Lung (tissue), 11 donors: ENCODE measurements at regions not wholly inside any gene's neighbourhood (a gene's known extent, or its start where the extent isn't known, plus 50 kb on each side); places are given as distances from the start of the nearest gene placed in this dataset.
"Not testable (repeated sequence)": the region's sequence is repeated elsewhere in the genome, so short reads cannot be mapped to it uniquely, and the experiment has no call there.

Experiments used
- ATAC-seq: fragments of 200-7000 bp; cut with Tn5 transposase; one replicate; pipeline ENCODE4 v1.9.1; 2020; ENCODE audit warnings: moderate number of reproducible peaks; ENCODE audit not compliant: insufficient read depth, low FRiP score
- DNase-seq, 3 donors: peaks; one replicate each; pipeline ENCODE4 v3.0.0-alpha.2; 2013 to 2017
- H3K27ac ChIP-seq, 2 donors: one replicate each; pipeline ENCODE4 v1.5.1; 2013; ENCODE audit warnings: mild to moderate bottlenecking in 2 of 2, moderate library complexity in 2 of 2, control low read depth in 1 of 2, inconsistent platforms in 1 of 2, low read depth in 1 of 2, low read length in 1 of 2
- H3K27me3 ChIP-seq, 3 donors: one replicate each; pipeline ENCODE4 v1.5.1; 2013; ENCODE audit warnings: low read length in 2 of 3; ENCODE audit not compliant: control insufficient read depth in 3 of 3, insufficient read depth in 3 of 3
- H3K36me3 ChIP-seq, 4 donors: one replicate each; pipeline ENCODE4 v1.5.1; 2013; ENCODE audit warnings: low read length in 4 of 4, mild to moderate bottlenecking in 1 of 4, moderate library complexity in 1 of 4; ENCODE audit not compliant: control insufficient read depth in 4 of 4, insufficient read depth in 4 of 4
- H3K4me1 ChIP-seq, 5 donors: one replicate each; pipeline ENCODE4 v1.5.1; 2013; ENCODE audit warnings: low read length in 5 of 5, mild to moderate bottlenecking in 2 of 5, moderate library complexity in 1 of 5; ENCODE audit not compliant: control insufficient read depth in 5 of 5, insufficient read depth in 5 of 5
- H3K4me3 ChIP-seq: one replicate; pipeline ENCODE4 v1.5.1; 2013; ENCODE audit warnings: mild to moderate bottlenecking, control low read depth, moderate library complexity
- H3K9ac ChIP-seq, 2 donors: one replicate each; pipeline ENCODE4 v1.5.1; 2013; ENCODE audit warnings: low read length in 2 of 2, control low read depth in 1 of 2; ENCODE audit not compliant: insufficient read depth in 1 of 2
- H3K9me3 ChIP-seq, 4 donors: one replicate each; pipeline ENCODE4 v1.5.1; 2013; ENCODE audit warnings: low read length in 3 of 4, mild to moderate bottlenecking in 1 of 4, moderate library complexity in 1 of 4; ENCODE audit not compliant: control insufficient read depth in 4 of 4, insufficient read depth in 3 of 4
- CTCF ChIP-seq: IDR thresholded peaks from 2 replicates; pipeline ENCODE4 v1.5.1; 2012; ENCODE audit warnings: mild to moderate bottlenecking; ENCODE audit errors: control extremely low read depth, extremely low read depth
- WGBS, 2 donors: extraction: QIAGEN DNeasy Blood & Tissue Kit; methylation state at CpG; one replicate each; pipeline ENCODE4 v1.1.7; 2013; 5-methylcytosine and 5-hydroxymethylcytosine counted together
- donor health status: control.
- donor health status: control.
- donor health status: Bipolar disorder and iron deficiency.
- donor health status: healthy.
- donor health status: DM: yes; HTN: yes; CAD: no.

DNA sequence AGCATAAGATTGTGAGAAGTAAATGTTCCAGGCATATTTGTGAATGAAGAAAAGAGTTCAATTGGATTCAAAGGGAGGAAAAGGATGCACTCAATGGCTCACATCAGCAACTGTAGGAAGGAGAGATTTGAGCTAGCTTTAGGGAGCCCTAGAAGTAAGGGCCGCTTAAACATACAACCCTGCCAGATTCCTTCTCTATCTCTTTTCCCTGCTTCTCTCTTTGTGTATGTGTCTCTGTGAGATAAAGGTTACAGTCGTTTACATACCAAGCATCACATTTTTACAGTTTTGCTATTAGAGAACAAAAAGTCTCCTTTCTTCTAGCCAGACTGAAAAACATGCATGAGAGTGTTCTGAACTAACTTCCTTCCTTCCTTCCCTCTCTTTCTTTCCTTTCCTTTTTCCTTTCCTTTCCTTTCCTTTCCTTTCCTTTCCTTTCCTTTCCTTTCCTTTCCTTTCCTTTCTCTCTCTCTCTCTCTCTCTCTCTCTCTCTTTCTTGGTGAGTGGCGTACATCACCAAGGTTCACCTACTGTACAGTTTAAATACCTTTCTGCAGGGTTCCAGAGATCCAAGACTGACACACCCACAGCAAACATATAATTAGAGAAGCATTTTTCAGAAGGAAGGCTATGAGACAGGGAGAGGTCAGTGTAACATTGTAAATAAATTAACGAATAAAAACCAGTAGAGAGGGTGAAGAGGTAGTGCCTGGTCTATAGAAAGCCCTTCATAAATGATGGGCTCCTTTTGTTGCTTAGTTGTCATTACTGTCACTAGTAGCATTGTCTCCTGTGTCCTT, 240.4 kb downstream of the ARL4A start:
- no peaks in the 10 kb centered on the region for H3K9me3 ChIP-seq
- no peak for TF ChIP-seq CTCF
- ATAC-seq (no peak), DNase-seq (no peak)
- H3K36me3 ChIP-seq, result no peaks in the 10 kb centered on the region
- no peak overlapping the region for H3K9ac ChIP-seq
- no peak overlapping the region for H3K4me3 ChIP-seq
- no peaks in the 10 kb centered on the region for H3K27me3 ChIP-seq
- H3K4me1 ChIP-seq, result peaks cover 0 to 5% (median 0%) of the 10 kb centered on the region in 5 donors
- no peak overlapping the region for H3K27ac ChIP-seq
- 76 to 86% methylated on average over 4 of the region's 4 CpGs for WGBS, 2 donors

GRCh38 chr7:12929476-12930140, 242.2 kb downstream of the ARL4A start:
- Histone ChIP-seq H3K27ac (no peak overlapping the region), H3K4me1 (peaks cover 0 to 5% (median 0%) of the 10 kb centered on the region in 5 donors), H3K9me3 (no peaks in the 10 kb centered on the region), H3K27me3 (no peaks in the 10 kb centered on the region), H3K9ac (no peak overlapping the region), H3K4me3 (no peak overlapping the region), H3K36me3 (no peaks in the 10 kb centered on the region)
- ATAC-seq, result no peak
- WGBS, 2 donors, result 83 to 94% methylated on average over 1 of the region's 1 CpG
- no peak for DNase-seq
- TF ChIP-seq CTCF, result no peak

DNA sequence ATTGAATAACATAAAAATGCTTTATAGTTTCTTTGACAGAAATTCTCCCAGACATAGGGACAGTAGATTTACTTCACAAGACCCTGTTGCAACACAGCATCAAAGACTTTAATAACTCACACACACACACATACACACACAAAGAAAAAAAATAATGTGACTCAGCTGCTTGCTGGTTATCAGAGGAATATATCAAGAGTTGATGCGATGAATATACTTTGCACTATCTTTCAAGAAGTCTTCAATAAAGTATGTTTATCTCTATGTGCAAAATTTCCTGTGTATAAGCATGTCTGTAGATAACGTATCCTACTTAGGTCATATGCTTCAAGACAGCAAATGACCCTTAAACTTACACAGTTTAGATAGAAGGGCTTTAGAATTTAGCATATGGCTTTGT, 243.1 kb downstream of the ARL4A start:
- Histone ChIP-seq H3K36me3 (no peaks in the 10 kb centered on the region), H3K27me3 (no peaks in the 10 kb centered on the region), H3K27ac (no peak overlapping the region), H3K9me3 (no peaks in the 10 kb centered on the region), H3K4me3 (no peak overlapping the region), H3K4me1 (peaks cover 0 to 5% (median 0%) of the 10 kb centered on the region in 5 donors), H3K9ac (no peak overlapping the region)
- peak in 1 of 3 donors; percentile 18 for DNase-seq
- WGBS, 2 donors, result 59 to 71% methylated on average over 2 of the region's 2 CpGs
- no peak for ATAC-seq
- no peak for TF ChIP-seq CTCF

GRCh38 chr7:12931465-12931864, 244.0 kb downstream of the ARL4A start:
- not testable (repeated sequence) for DNase-seq, H3K36me3 ChIP-seq, H3K9me3 ChIP-seq, H3K27ac ChIP-seq, ATAC-seq, H3K4me1 ChIP-seq, H3K9ac ChIP-seq, H3K27me3 ChIP-seq, H3K4me3 ChIP-seq
- WGBS, 2 donors, result 92 to 94% methylated on average over 19 of the region's 19 CpGs
